ENCODE measurements at regions not wholly inside any gene's neighbourhood (a gene's known extent, or its start where the extent isn't known, plus 50 kb on each side); places are given as distances from the start of the nearest gene placed in this dataset.

GRCh38 chr11:130598433-130598832 lies 150.0 kb downstream of the ADAMTS15 start:
- TF ChIP-seq POLR2A (IDR thresholded peaks at IDR 0.05) (no peak), CTCF (IDR thresholded peaks at IDR 0.05) (no peak)

Measured in ovary (tissue), 3 donors.